ENCODE measurements at regions not wholly inside any gene's neighbourhood (a gene's known extent, or its start where the extent isn't known, plus 50 kb on each side); places are given as distances from the start of the nearest gene placed in this dataset.

DNA sequence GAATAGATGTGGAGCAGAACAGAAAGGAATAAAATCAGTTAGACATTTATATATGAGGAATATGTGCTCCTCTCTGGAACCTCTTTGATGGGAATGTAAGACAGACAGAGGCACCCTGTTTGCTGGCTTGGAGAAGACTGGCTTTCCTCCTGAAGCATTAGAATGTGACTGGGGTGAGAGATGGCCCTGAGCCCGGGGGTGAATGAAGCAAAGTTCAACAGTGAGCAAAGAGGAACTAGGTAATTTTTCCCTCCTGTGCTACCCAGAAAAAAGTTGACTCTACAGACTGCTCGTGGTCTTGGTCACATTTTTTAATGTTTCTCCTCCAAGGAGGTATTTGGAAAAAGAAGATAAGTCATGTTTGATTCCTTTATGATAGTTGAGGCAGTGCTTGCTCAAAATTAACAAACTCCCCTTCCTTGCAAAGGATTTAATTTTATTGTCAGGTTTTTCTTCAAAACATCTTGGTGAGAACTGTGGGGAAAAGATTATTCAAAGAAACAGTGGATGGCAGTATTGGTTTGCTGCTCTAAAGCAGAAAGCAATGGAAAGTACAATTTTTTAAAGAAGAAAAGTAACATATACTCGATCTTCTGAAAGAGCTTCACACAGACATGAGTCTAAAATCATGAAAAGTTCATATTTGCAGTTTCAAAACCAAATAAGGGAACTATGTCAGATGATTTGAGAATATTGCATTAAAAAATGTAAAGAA, 370.4 kb upstream of the CDIN1 start:
- no peaks in the 10 kb centered on the region for H4K20me1 ChIP-seq (ENCODE audit: insufficient read depth)
- BruUV-seq (replicated peaks) = no TSS peak
- no peaks in the 10 kb centered on the region for H3K9me2 ChIP-seq (ENCODE audit: insufficient read depth)
- H3K27me3 ChIP-seq (ENCODE audit: insufficient read depth, low read depth) = no peaks in the 10 kb centered on the region
- no peaks in the 10 kb centered on the region for H3F3A ChIP-seq (ENCODE audit: insufficient read depth, low read depth)
- peaks cover 6% of the 10 kb centered on the region; the same call in 1 of the 2 replicates for H3K4me1 ChIP-seq (replicated peaks; ENCODE audit: insufficient read depth)
- no peaks in the 10 kb centered on the region for H3K9me3 ChIP-seq (ENCODE audit: insufficient read depth, low read depth)
- H3K4me2 ChIP-seq = no peak overlapping the region
- H3K79me2 ChIP-seq (ENCODE audit: low read depth) = no peaks in the 10 kb centered on the region
- H3K4me3 ChIP-seq = no peak overlapping the region
- CTCF ChIA-PET = no interaction called here
- no peak overlapping the region for H3K27ac ChIP-seq
- no peak for TF ChIP-seq EZH2 (IDR thresholded peaks at IDR 0.05; ENCODE audit: low read depth)
- TF ChIP-seq, protein P1, sequence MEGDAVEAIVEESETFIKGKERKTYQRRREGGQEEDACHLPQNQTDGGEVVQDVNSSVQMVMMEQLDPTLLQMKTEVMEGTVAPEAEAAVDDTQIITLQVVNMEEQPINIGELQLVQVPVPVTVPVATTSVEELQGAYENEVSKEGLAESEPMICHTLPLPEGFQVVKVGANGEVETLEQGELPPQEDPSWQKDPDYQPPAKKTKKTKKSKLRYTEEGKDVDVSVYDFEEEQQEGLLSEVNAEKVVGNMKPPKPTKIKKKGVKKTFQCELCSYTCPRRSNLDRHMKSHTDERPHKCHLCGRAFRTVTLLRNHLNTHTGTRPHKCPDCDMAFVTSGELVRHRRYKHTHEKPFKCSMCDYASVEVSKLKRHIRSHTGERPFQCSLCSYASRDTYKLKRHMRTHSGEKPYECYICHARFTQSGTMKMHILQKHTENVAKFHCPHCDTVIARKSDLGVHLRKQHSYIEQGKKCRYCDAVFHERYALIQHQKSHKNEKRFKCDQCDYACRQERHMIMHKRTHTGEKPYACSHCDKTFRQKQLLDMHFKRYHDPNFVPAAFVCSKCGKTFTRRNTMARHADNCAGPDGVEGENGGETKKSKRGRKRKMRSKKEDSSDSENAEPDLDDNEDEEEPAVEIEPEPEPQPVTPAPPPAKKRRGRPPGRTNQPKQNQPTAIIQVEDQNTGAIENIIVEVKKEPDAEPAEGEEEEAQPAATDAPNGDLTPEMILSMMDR (conservative IDR thresholded peaks at IDR 0.05) = no peak
- no peak overlapping the region for H2AFZ ChIP-seq
- H3K36me3 ChIP-seq (ENCODE audit: low read depth) = no peaks in the 10 kb centered on the region
- POLR2A ChIA-PET (ENCODE audit: unreplicated experiment) = no interaction called here
- intact Hi-C loops (cut with micrococcal nuclease; ENCODE audit: unreplicated experiment) = no loop called here
- DNase-seq = no peak

DNA sequence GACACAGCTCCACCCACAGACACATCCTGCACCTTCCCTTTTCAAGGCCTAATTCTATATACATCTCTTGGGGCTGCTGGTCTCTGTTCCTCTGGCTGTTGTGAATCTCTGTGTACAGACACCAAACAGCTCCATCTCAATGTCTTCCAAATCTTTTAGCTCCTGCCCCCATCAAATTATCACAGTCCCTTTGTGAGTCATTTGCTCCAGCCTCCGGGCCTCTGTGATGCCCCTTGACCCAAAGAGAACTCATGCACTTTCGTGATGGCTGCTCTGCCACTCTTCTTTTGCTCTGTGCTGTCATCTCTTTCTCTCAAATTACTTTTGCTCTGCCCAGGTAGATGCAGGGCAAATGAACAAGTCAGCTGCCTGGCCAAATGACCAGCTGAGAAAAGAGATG, 369.0 kb upstream of the CDIN1 start:
- no peak overlapping the region for H3K4me3 ChIP-seq
- H3K36me3 ChIP-seq (ENCODE audit: low read depth) = no peaks in the 10 kb centered on the region
- ChIA-PET CTCF (no interaction called here), POLR2A (ENCODE audit: unreplicated experiment) (interaction anchor here (0.6 kb wide), 1 partner anchor 1132 kb away, joined by 6 read pairs; no protein-coding TSS in a partner anchor)
- H3K9me3 ChIP-seq (ENCODE audit: insufficient read depth, low read depth) = no peaks in the 10 kb centered on the region
- no peak overlapping the region for H3K4me2 ChIP-seq
- no TSS peak for BruUV-seq (replicated peaks)
- H3K9me2 ChIP-seq (ENCODE audit: insufficient read depth) = no peaks in the 10 kb centered on the region
- H3K4me1 ChIP-seq (replicated peaks; ENCODE audit: insufficient read depth) = peaks cover 6% of the 10 kb centered on the region; the same call in 1 of the 2 replicates
- H3K79me2 ChIP-seq (ENCODE audit: low read depth) = no peaks in the 10 kb centered on the region
- intact Hi-C loops (cut with micrococcal nuclease; ENCODE audit: unreplicated experiment) = no loop called here
- H2AFZ ChIP-seq = no peak overlapping the region
- no peak overlapping the region for H3K27ac ChIP-seq
- no peaks in the 10 kb centered on the region for H4K20me1 ChIP-seq (ENCODE audit: insufficient read depth)
- H3K27me3 ChIP-seq (ENCODE audit: insufficient read depth, low read depth) = no peaks in the 10 kb centered on the region
- DNase-seq = no peak
- no peaks in the 10 kb centered on the region for H3F3A ChIP-seq (ENCODE audit: insufficient read depth, low read depth)
- TF ChIP-seq, protein P1 (conservative IDR thresholded peaks at IDR 0.05) = no peak
- no peak for TF ChIP-seq EZH2 (IDR thresholded peaks at IDR 0.05; ENCODE audit: low read depth)

DNA sequence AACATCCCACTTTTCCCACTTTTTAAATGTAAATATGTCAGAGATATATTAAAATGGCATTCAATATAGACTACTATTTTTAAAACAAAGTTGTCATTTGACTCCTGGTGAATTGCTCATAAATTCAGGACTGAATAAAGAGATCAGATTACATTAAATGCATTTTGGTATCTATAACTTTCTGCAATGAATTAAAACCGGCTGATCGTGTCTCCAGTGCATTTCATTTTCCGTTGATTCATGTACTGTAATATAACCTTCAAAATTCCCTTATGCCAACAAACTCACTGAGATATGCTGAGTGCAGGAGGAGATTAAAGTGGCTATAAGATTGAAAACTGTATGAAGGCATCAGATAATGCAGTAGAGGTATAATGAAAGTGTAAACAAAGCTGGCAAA, 361.1 kb upstream of the CDIN1 start:
- H3K27ac ChIP-seq = no peak overlapping the region
- H4K20me1 ChIP-seq (ENCODE audit: insufficient read depth) = no peaks in the 10 kb centered on the region
- H3K9me2 ChIP-seq (ENCODE audit: insufficient read depth) = no peaks in the 10 kb centered on the region
- H3K27me3 ChIP-seq (ENCODE audit: insufficient read depth, low read depth) = no peaks in the 10 kb centered on the region
- DNase-seq = no peak
- no TSS peak for BruUV-seq (replicated peaks)
- CTCF ChIA-PET = no interaction called here
- no peaks in the 10 kb centered on the region for H3K4me1 ChIP-seq (replicated peaks; ENCODE audit: insufficient read depth)
- no peaks in the 10 kb centered on the region for H3F3A ChIP-seq (ENCODE audit: insufficient read depth, low read depth)
- H2AFZ ChIP-seq = no peak overlapping the region
- no peaks in the 10 kb centered on the region for H3K9me3 ChIP-seq (ENCODE audit: insufficient read depth, low read depth)
- no peak overlapping the region for H3K4me2 ChIP-seq
- no peaks in the 10 kb centered on the region for H3K79me2 ChIP-seq (ENCODE audit: low read depth)
- intact Hi-C loops (cut with micrococcal nuclease; ENCODE audit: unreplicated experiment) = no loop called here
- POLR2A ChIA-PET (ENCODE audit: unreplicated experiment) = no interaction called here
- H3K4me3 ChIP-seq = no peak overlapping the region
- TF ChIP-seq EZH2 (IDR thresholded peaks at IDR 0.05; ENCODE audit: low read depth) = no peak
- TF ChIP-seq, protein P1 (conservative IDR thresholded peaks at IDR 0.05) = no peak
- no peaks in the 10 kb centered on the region for H3K36me3 ChIP-seq (ENCODE audit: low read depth)

All from PC-9 (cell line).